Keratinocyte (primary cell): ENCODE measurements at regions not wholly inside any gene's neighbourhood (a gene's known extent, or its start where the extent isn't known, plus 50 kb on each side); places are given as distances from the start of the nearest gene placed in this dataset.
"Not testable (repeated sequence)": the region's sequence is repeated elsewhere in the genome, so short reads cannot be mapped to it uniquely, and the experiment has no call there.

Experiments used
- DNase-seq: peaks from one replicate; pipeline ENCODE4 v3.0.0-alpha.2; 2011; ENCODE audit warnings: low read depth, missing footprints, low spot score
- FAIRE-seq: peaks from 2 replicates; lab custom pipeline; 2011; peaks lifted over from hg19 to GRCh38; lab: Jason Lieb, UNC
- H2AFZ ChIP-seq: 2 replicates; pipeline ENCODE4 v1.6.0; 2012; ENCODE audit warnings: low read length, control low read depth, inconsistent platforms; ENCODE audit not compliant: control insufficient read depth
- H3K27ac ChIP-seq: 2 replicates; pipeline ENCODE4 v1.5.1; 2011; ENCODE audit warnings: low read length; ENCODE audit not compliant: control insufficient read depth, insufficient read depth
- H3K27me3 ChIP-seq: 3 replicates; pipeline ENCODE4 v1.6.0; 2011; ENCODE audit warnings: low read length; ENCODE audit not compliant: control insufficient read depth, insufficient read depth; ENCODE audit errors: extremely low read depth
- H3K36me3 ChIP-seq, 2 experiments: 2 replicates in 1 of 2; 3 replicates in 1 of 2; pipeline ENCODE4 v1.5.1; 2011; ENCODE audit warnings: low read length in 2 of 2, mild to moderate bottlenecking in 1 of 2; ENCODE audit not compliant: control insufficient read depth in 2 of 2, insufficient read depth in 2 of 2; ENCODE audit errors: extremely low read depth in 1 of 2
- H3K4me1 ChIP-seq: 3 replicates; pipeline ENCODE4 v1.5.1; 2011; ENCODE audit warnings: low read length; ENCODE audit not compliant: control insufficient read depth, insufficient read depth; ENCODE audit errors: extremely low read depth
- H3K4me2 ChIP-seq: 3 replicates; pipeline ENCODE4 v1.6.0; 2011; ENCODE audit warnings: low read depth, low read length; ENCODE audit not compliant: control insufficient read depth, insufficient read depth; ENCODE audit errors: extremely low read depth
- H3K4me3 ChIP-seq, 3 experiments: fragments of 200-600 bp in 1 of 3; sonication (generic) in 1 of 3; 2 replicates in 2 of 3; 3 replicates in 1 of 3; pipeline ENCODE4 v1.5.1; 2011 to 2016; ENCODE audit warnings: low read length in 3 of 3, mild to moderate bottlenecking in 3 of 3, control low read depth in 2 of 3, inconsistent platforms in 1 of 3, low read depth in 1 of 3, mixed read lengths in 1 of 3, mixed run types in 1 of 3, moderate library complexity in 1 of 3; ENCODE audit not compliant: control insufficient read depth in 2 of 3, insufficient read depth in 2 of 3; ENCODE audit errors: extremely low read depth in 1 of 3
- H3K79me2 ChIP-seq: 2 replicates; pipeline ENCODE4 v1.6.0; 2012; ENCODE audit warnings: low read length; ENCODE audit not compliant: control insufficient read depth, insufficient read depth
- H3K9ac ChIP-seq: 3 replicates; pipeline ENCODE4 v1.6.0; 2011; ENCODE audit warnings: low read length; ENCODE audit not compliant: control insufficient read depth, insufficient read depth; ENCODE audit errors: extremely low read depth
- H3K9me1 ChIP-seq: 3 replicates; pipeline ENCODE4 v1.6.0; 2011; ENCODE audit warnings: low read length; ENCODE audit not compliant: control insufficient read depth, insufficient read depth; ENCODE audit errors: extremely low read depth
- H3K9me3 ChIP-seq: 2 replicates; pipeline ENCODE4 v1.5.1; 2012; ENCODE audit warnings: low read depth, low read length; ENCODE audit not compliant: control insufficient read depth
- H4K20me1 ChIP-seq: 3 replicates; pipeline ENCODE4 v1.6.0; 2011; ENCODE audit warnings: low read length; ENCODE audit not compliant: control insufficient read depth, insufficient read depth; ENCODE audit errors: extremely low read depth
- EZH2 ChIP-seq: IDR thresholded peaks from one replicate; pipeline ENCODE4 v1.6.1; 2012; ENCODE audit warnings: inconsistent platforms, mild to moderate bottlenecking, low read length, moderate library complexity
- dilution Hi-C: fragments of 300-500 bp; cut with MboI; formaldehyde crosslinking; loops from one replicate; pipeline ENCODE4 v1.7.0; 2020; ENCODE audit warnings: low sequenced_read_pairs; ENCODE audit not compliant: extremely low pct_ligation_motif_present
- TF ChIP-seq, protein P1 (sequence below), 3 experiments: IDR thresholded peaks in 1 of 3; conservative IDR thresholded peaks in 1 of 3; optimal IDR thresholded peaks in 1 of 3; 2 replicates in 2 of 3; 3 replicates in 1 of 3; pipeline versions ENCODE3 to v1.5.1; 2011; ENCODE audit warnings: low read length in 3 of 3, mild to moderate bottlenecking in 3 of 3, moderate library complexity in 2 of 3, control low read depth in 1 of 3, inconsistent platforms in 1 of 3; ENCODE audit not compliant: insufficient read depth in 2 of 3; ENCODE audit errors: extremely low read depth in 1 of 3

DNA sequence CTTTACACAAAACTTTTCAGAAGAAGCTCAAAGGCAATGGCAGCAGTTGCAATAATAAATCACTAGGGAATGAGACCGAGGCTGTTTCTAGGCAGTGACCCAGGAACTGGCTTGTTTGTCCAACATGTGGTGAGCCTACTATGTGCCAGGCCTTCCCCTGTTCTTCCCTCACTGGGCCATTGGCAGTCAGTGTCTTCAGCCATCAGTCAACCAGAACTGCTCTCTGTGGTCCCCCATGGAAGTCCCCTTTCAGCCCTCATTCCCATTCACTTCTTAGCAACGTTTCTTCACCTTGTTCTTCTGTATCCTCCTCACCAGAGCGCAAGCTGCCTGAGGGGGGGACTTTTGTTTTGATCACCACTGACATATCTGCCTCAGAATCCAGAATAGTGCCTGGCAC lies 274.1 kb downstream of the RRAGC start:
- Histone ChIP-seq H3K4me2 (no peak overlapping the region), H3K36me3 (no peaks in the 10 kb centered on the region), H3K9me3 (no peaks in the 10 kb centered on the region), H2AFZ (no peak overlapping the region), H3K9me1 (no peaks in the 10 kb centered on the region), H3K4me3 (no peak overlapping the region), H3K27me3 (no peaks in the 10 kb centered on the region), H3K4me1 (peaks cover 8% of the 10 kb centered on the region), H4K20me1 (no peaks in the 10 kb centered on the region), H3K9ac (no peak overlapping the region), H3K79me2 (no peaks in the 10 kb centered on the region), H3K27ac (no peak overlapping the region)
- DNase-seq, result no peak
- TF ChIP-seq, protein P1, sequence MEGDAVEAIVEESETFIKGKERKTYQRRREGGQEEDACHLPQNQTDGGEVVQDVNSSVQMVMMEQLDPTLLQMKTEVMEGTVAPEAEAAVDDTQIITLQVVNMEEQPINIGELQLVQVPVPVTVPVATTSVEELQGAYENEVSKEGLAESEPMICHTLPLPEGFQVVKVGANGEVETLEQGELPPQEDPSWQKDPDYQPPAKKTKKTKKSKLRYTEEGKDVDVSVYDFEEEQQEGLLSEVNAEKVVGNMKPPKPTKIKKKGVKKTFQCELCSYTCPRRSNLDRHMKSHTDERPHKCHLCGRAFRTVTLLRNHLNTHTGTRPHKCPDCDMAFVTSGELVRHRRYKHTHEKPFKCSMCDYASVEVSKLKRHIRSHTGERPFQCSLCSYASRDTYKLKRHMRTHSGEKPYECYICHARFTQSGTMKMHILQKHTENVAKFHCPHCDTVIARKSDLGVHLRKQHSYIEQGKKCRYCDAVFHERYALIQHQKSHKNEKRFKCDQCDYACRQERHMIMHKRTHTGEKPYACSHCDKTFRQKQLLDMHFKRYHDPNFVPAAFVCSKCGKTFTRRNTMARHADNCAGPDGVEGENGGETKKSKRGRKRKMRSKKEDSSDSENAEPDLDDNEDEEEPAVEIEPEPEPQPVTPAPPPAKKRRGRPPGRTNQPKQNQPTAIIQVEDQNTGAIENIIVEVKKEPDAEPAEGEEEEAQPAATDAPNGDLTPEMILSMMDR (optimal IDR thresholded peaks at IDR 0.05 in 1 of 3, IDR thresholded peaks at IDR 0.05 in 1 of 3, conservative IDR thresholded peaks at IDR 0.05 in 1 of 3; ENCODE audit: extremely low read depth in 1 of 3, insufficient read depth in 2 of 3, low read length in 3 of 3), result no peak
- TF ChIP-seq EZH2, result no peak
- no peak for FAIRE-seq
- dilution Hi-C loops, result no loop called here

DNA sequence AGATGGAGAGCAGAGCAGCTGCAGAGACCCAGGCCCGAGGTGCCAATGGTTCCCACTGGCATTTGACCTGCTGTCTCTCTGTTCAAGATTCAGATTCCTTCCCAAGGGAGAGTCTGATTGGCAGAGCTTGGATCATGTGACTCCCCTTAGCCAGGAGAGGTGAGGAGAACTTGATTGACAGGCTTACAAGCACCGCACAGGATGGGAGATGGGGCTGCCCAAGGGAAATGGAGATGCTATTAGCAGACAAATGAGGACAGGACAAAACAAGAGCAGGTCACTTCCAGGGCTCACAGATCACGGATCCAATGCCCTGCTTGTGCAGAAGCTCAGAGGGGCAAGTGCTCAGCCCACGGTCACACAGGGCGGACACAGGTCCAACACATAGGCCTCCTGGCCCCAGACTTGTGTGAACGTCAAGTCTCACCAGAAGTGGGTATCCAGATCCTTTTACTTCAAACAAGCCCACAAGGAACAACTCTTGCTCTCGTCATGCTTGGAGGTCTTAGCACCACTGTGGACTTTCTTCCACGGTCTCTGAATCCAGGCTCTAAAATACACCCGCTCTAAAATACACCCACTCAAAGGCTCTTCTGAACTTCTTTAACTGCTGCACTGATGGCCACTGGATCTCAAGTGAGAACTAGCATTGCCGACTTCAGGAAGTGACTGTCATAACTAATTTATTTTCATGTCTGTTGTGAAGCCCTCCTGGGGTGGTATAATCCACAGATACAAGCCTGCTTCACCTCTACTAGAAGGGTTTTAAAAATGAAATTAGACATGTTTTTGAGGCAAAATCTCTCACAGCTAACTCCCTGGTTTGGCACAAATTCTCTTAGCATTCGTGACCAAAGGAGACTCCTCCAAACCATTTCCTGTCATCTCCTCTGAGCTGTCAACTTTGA lies 274.9 kb downstream of the RRAGC start:
- H3K4me3 ChIP-seq, result no peak overlapping the region
- no peaks in the 10 kb centered on the region for H3K9me1 ChIP-seq
- no peak for TF ChIP-seq EZH2
- TF ChIP-seq, protein P1 (optimal IDR thresholded peaks at IDR 0.05 in 1 of 3, IDR thresholded peaks at IDR 0.05 in 1 of 3, conservative IDR thresholded peaks at IDR 0.05 in 1 of 3; ENCODE audit: extremely low read depth in 1 of 3, insufficient read depth in 2 of 3, low read length in 3 of 3), result no peak
- H3K4me2 ChIP-seq, result no peak overlapping the region
- no peak for DNase-seq
- H4K20me1 ChIP-seq, result no peaks in the 10 kb centered on the region
- dilution Hi-C loops, result no loop called here
- H3K36me3 ChIP-seq, result no peaks in the 10 kb centered on the region
- H3K9ac ChIP-seq, result no peak overlapping the region
- H3K79me2 ChIP-seq, result no peaks in the 10 kb centered on the region
- H2AFZ ChIP-seq, result no peak overlapping the region
- peaks cover 8% of the 10 kb centered on the region for H3K4me1 ChIP-seq
- no peak overlapping the region for H3K27ac ChIP-seq
- no peak for FAIRE-seq
- no peaks in the 10 kb centered on the region for H3K9me3 ChIP-seq
- peaks cover 3% of the 10 kb centered on the region for H3K27me3 ChIP-seq

DNA sequence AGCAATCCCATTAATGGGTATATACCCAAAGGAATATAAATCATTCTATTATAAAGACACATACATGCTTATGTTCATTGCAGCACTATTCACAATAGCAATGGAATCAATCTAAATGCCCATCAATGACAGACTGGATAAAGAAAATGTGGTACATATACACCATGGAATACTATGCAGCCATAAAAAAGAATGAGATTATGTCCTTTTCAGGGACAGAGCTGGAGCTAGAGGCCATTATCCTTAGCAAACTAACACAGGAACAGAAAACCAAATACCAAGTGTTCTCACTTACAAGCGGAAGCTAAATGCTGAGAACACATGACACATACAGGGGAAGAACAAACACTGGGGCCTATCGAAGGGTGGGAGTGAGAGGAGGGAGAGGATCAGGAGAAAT lies 276.3 kb downstream of the RRAGC start:
- DNase-seq, H2AFZ ChIP-seq, FAIRE-seq, H3K79me2 ChIP-seq, H4K20me1 ChIP-seq, dilution Hi-C loops, H3K9ac ChIP-seq, H3K4me2 ChIP-seq, H3K4me3 ChIP-seq, H3K27ac ChIP-seq, H3K9me1 ChIP-seq, H3K36me3 ChIP-seq, H3K9me3 ChIP-seq, H3K4me1 ChIP-seq: not testable (repeated sequence)
- peaks cover 17% of the 10 kb centered on the region for H3K27me3 ChIP-seq
